ENCODE measurements at regions not wholly inside any gene's neighbourhood (a gene's known extent, or its start where the extent isn't known, plus 50 kb on each side); places are given as distances from the start of the nearest gene placed in this dataset.

- no peaks in the 10 kb centered on the region for H3K9me3 ChIP-seq (ENCODE audit: control insufficient read depth, low read depth, low read length)
Observed at GRCh38 chr4:20326460-20326859, 74.8 kb downstream of the SLIT2 start.

More at GRCh38 chr4:20326460-20326859, 74.8 kb downstream of the SLIT2 start:
- H3K9me3 Mint-ChIP-seq: no peaks in the 10 kb centered on the region
- no peak overlapping the region for H3K56ac ChIP-seq (ENCODE audit: insufficient read length, low read depth, low read length)
- no peak overlapping the region for H3T11ph ChIP-seq (ENCODE audit: low read length)
- no peak overlapping the region for H2BK120ac ChIP-seq (ENCODE audit: low read depth, low read length, poor library complexity, severe bottlenecking)
- H3K4me3 Mint-ChIP-seq: no peak overlapping the region
- H3K27me3 ChIP-seq (ENCODE audit: insufficient read depth, low read length): no peaks in the 10 kb centered on the region
- H3K27me3 Mint-ChIP-seq (ENCODE audit: low read depth): no peaks in the 10 kb centered on the region
- H2BK15ac ChIP-seq (ENCODE audit: low read depth, low read length): no peak overlapping the region
- H3K79me1 ChIP-seq (ENCODE audit: insufficient read depth, low read depth, low read length, poor library complexity, severe bottlenecking): no peaks in the 10 kb centered on the region
- H2BK5ac ChIP-seq (ENCODE audit: insufficient read length, low read length): no peak overlapping the region
- H3K27ac ChIP-seq (ENCODE audit: insufficient read length, low read depth, low read length): no peak overlapping the region
- H3K4me1 Mint-ChIP-seq: no peaks in the 10 kb centered on the region; a peak in 1 of 4 replicates
- no peak overlapping the region for H4K5ac ChIP-seq (ENCODE audit: insufficient read length, low read depth, low read length)
- H3K18ac ChIP-seq (ENCODE audit: insufficient read length, low read depth, low read length): no peak overlapping the region
- H3K14ac ChIP-seq (ENCODE audit: insufficient read depth, low read length): no peak overlapping the region
- H2BK12ac ChIP-seq (ENCODE audit: insufficient read length, low read depth, low read length): no peak overlapping the region
- no peak overlapping the region for H2AK5ac ChIP-seq (ENCODE audit: insufficient read length, low read length)
- no peak overlapping the region for H3K23ac ChIP-seq (ENCODE audit: insufficient read length, low read depth, low read length)
- H3K23me2 ChIP-seq (ENCODE audit: insufficient read length, low read depth, low read length, poor library complexity, severe bottlenecking): no peaks in the 10 kb centered on the region
- WGBS (ENCODE audit: extremely low coverage, insufficient read length, low lambda C conversion rate): no CpG with 5 or more reads among the region's 1 CpG
- H3K79me2 ChIP-seq (ENCODE audit: insufficient read depth, low read length): no peaks in the 10 kb centered on the region
- H4K91ac ChIP-seq (ENCODE audit: insufficient read length, low read depth, low read length): no peak overlapping the region
- no peak overlapping the region for H2BK20ac ChIP-seq (ENCODE audit: low read depth, low read length, poor library complexity, severe bottlenecking)
- no peak overlapping the region for H2AFZ ChIP-seq (ENCODE audit: low read length)
- H3K27ac Mint-ChIP-seq: no peak overlapping the region
- no peak overlapping the region for H3K4me2 ChIP-seq (ENCODE audit: insufficient read depth, insufficient read length, low read length)
- no peaks in the 10 kb centered on the region for H4K20me1 ChIP-seq (ENCODE audit: control insufficient read depth, insufficient read depth, insufficient read length)
- DNase-seq: no peak
- H3K36me3 Mint-ChIP-seq (ENCODE audit: insufficient read depth in 1 of 3, low read depth in 3 of 3): no peaks in the 10 kb centered on the region
- H3K9ac ChIP-seq (ENCODE audit: extremely low read depth, insufficient read length, low read length): no peak overlapping the region
- no peak overlapping the region for H4K8ac ChIP-seq (replicated peaks; ENCODE audit: insufficient read length, low read depth, low read length)
- H3K4ac ChIP-seq (ENCODE audit: low read depth, low read length): no peak overlapping the region
- no peak for TF ChIP-seq CTCF (conservative IDR thresholded peaks at IDR 0.05)
- no peaks in the 10 kb centered on the region for H3K4me1 ChIP-seq (ENCODE audit: insufficient read depth, low read length)
